ENCODE measurements at regions not wholly inside any gene's neighbourhood (a gene's known extent, or its start where the extent isn't known, plus 50 kb on each side); places are given as distances from the start of the nearest gene placed in this dataset.
"Not testable (repeated sequence)": the region's sequence is repeated elsewhere in the genome, so short reads cannot be mapped to it uniquely, and the experiment has no call there.

DNA sequence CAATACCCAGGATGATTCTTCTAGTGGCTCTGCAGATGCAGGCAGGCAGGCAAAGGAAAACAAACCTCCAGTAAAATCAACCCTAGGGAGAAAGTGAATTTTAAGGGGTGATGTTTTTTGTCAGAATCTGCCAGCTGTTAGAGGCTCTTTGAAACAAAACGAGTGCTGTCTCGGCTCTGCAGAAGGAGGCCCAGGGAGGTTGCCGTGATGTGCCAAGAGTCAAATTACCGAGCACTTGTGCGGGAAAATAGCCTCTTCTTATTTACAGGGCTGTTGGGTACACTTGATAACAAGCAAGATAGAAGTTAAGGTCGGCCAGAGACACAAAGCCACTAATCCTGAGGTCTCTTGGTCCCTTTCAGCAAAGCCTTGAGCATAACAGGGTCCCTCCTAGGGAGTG lies 68.9 kb upstream of the EEF2KMT start:
- TF ChIP-seq, protein P1, sequence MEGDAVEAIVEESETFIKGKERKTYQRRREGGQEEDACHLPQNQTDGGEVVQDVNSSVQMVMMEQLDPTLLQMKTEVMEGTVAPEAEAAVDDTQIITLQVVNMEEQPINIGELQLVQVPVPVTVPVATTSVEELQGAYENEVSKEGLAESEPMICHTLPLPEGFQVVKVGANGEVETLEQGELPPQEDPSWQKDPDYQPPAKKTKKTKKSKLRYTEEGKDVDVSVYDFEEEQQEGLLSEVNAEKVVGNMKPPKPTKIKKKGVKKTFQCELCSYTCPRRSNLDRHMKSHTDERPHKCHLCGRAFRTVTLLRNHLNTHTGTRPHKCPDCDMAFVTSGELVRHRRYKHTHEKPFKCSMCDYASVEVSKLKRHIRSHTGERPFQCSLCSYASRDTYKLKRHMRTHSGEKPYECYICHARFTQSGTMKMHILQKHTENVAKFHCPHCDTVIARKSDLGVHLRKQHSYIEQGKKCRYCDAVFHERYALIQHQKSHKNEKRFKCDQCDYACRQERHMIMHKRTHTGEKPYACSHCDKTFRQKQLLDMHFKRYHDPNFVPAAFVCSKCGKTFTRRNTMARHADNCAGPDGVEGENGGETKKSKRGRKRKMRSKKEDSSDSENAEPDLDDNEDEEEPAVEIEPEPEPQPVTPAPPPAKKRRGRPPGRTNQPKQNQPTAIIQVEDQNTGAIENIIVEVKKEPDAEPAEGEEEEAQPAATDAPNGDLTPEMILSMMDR (IDR thresholded peaks at IDR 0.05; ENCODE audit: low read depth, low read length, poor library complexity, severe bottlenecking) = no peak
- TF ChIP-seq EZH2phosphoT487 (IDR thresholded peaks at IDR 0.05; ENCODE audit: borderline replicate concordance, low read length) = no peak
- no peaks in the 10 kb centered on the region for H3K4me1 ChIP-seq (ENCODE audit: control insufficient read depth, low read length)
- no peak overlapping the region for H3K4me2 ChIP-seq (ENCODE audit: low read length)
- no peaks in the 10 kb centered on the region for H3K9me3 ChIP-seq (ENCODE audit: control insufficient read depth, insufficient read depth, low read length)
- no peaks in the 10 kb centered on the region for H3K36me3 ChIP-seq (ENCODE audit: control insufficient read depth, low read length)
- no peaks in the 10 kb centered on the region for H4K20me1 ChIP-seq (ENCODE audit: control insufficient read depth, insufficient read depth, low read depth, low read length)
- H3K9me2 ChIP-seq (replicated peaks; ENCODE audit: control insufficient read depth, low read length) = no peaks in the 10 kb centered on the region
- no peak overlapping the region for H3K4me3 ChIP-seq (ENCODE audit: low read length)
- no peaks in the 10 kb centered on the region for H3K27me3 ChIP-seq (ENCODE audit: control insufficient read depth, low read length)
- no peaks in the 10 kb centered on the region for H3F3A ChIP-seq (ENCODE audit: control insufficient read depth, insufficient read depth)
- no peaks in the 10 kb centered on the region for H3K79me2 ChIP-seq (ENCODE audit: control insufficient read depth, low read length)
- no peak overlapping the region for H3K27ac ChIP-seq (ENCODE audit: low read depth, low read length)

DNA sequence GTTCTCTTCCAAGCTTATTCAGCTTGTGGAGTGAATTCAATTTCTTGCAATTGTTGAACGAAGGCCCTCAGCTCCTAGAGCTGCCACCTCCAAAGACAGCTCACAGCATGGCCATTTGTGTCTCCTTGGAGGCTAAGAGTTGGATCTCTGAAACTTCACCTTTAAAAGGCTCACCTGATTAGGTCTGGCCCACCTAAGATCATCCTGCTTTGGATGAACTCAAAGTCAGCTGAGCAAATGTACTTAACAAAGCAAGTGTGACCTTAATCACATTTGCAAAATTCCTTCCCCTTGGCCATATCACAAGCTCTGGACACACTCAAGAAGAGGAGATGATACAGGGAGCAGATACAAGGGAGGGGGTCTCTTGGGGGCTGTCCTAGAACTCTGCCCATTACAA lies 67.8 kb upstream of the EEF2KMT start:
- H4K20me1 ChIP-seq (ENCODE audit: control insufficient read depth, insufficient read depth, low read depth, low read length); H3K27ac ChIP-seq (ENCODE audit: low read depth, low read length); H3K4me3 ChIP-seq (ENCODE audit: low read length); H3K79me2 ChIP-seq (ENCODE audit: control insufficient read depth, low read length); H3K4me1 ChIP-seq (ENCODE audit: control insufficient read depth, low read length); H3K9me3 ChIP-seq (ENCODE audit: control insufficient read depth, insufficient read depth, low read length); H3F3A ChIP-seq (ENCODE audit: control insufficient read depth, insufficient read depth); H3K36me3 ChIP-seq (ENCODE audit: control insufficient read depth, low read length); H3K27me3 ChIP-seq (ENCODE audit: control insufficient read depth, low read length); H3K9me2 ChIP-seq (replicated peaks; ENCODE audit: control insufficient read depth, low read length); H3K4me2 ChIP-seq (ENCODE audit: low read length): not testable (repeated sequence)

DNA sequence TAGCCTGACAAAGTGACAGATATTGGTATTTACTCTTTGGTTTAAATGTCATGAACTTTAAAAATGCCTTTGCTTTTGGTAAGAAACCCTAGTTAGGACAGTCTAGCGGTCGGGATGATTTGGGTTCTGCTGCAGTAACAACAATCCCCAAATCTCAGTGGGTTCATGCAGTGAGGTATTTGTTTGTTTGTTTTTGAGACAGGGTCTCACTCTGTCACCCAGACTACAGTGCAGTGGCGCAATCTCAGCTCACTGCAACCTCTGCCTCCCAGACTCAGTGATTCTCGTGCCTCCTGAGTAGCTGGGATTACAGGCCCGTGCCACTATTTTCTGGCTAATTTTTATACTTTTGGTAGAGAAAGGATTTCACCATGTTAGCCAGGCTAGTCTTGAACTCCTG lies 65.2 kb upstream of the EEF2KMT start:
- not testable (repeated sequence) for H3K4me1 ChIP-seq (ENCODE audit: control insufficient read depth, low read length); H3K27me3 ChIP-seq (ENCODE audit: control insufficient read depth, low read length); H3K27ac ChIP-seq (ENCODE audit: low read depth, low read length); H3F3A ChIP-seq (ENCODE audit: control insufficient read depth, insufficient read depth); H3K79me2 ChIP-seq (ENCODE audit: control insufficient read depth, low read length); H3K36me3 ChIP-seq (ENCODE audit: control insufficient read depth, low read length); H3K4me2 ChIP-seq (ENCODE audit: low read length); H3K9me2 ChIP-seq (replicated peaks; ENCODE audit: control insufficient read depth, low read length); H4K20me1 ChIP-seq (ENCODE audit: control insufficient read depth, insufficient read depth, low read depth, low read length); H3K9me3 ChIP-seq (ENCODE audit: control insufficient read depth, insufficient read depth, low read length); H3K4me3 ChIP-seq (ENCODE audit: low read length)

DNA sequence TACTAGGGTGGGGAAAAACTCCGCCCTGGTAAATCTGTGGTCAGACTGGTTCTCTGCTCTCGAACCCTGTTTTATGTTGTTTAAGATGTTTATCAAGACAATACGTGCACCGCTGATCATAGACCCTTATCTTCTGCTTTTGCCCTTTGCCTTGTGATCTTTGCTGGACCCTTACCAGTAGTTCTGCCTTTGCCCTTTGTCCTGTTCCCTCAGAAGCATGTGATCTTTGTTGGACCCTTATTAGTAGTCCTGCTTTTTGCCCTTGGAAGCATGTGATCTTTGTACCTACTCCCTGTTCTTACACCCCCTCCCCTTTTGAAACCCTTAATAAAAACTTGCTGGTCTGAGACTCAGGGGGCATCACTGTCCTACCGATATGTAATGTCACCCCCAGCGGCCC lies 64.3 kb upstream of the EEF2KMT start:
- H3F3A ChIP-seq (ENCODE audit: control insufficient read depth, insufficient read depth); H4K20me1 ChIP-seq (ENCODE audit: control insufficient read depth, insufficient read depth, low read depth, low read length); H3K4me1 ChIP-seq (ENCODE audit: control insufficient read depth, low read length); H3K4me2 ChIP-seq (ENCODE audit: low read length); H3K36me3 ChIP-seq (ENCODE audit: control insufficient read depth, low read length); H3K79me2 ChIP-seq (ENCODE audit: control insufficient read depth, low read length); H3K27ac ChIP-seq (ENCODE audit: low read depth, low read length); H3K9me2 ChIP-seq (replicated peaks; ENCODE audit: control insufficient read depth, low read length); H3K9me3 ChIP-seq (ENCODE audit: control insufficient read depth, insufficient read depth, low read length); H3K4me3 ChIP-seq (ENCODE audit: low read length); H3K27me3 ChIP-seq (ENCODE audit: control insufficient read depth, low read length): not testable (repeated sequence)

DNA sequence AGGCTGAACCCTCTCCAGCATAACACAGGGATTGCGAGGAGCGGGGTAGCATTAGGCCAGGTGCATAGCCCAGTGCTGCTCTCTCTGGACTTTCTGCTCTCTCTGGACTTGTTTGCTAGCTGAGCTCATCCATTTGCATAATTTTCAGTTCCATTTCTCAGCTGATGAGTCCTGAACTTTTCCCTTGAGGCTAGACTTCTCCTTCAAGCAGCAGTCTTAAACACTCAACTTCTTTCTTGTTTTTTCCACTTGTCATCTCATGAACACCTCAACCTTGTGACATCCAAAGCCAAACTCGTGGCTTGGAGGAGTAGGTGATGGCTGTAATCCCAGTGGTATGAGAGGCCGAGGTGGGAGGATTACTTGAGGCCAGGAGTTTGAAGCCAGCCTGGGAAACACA lies 62.4 kb upstream of the EEF2KMT start:
- H3K9me3 ChIP-seq (ENCODE audit: control insufficient read depth, insufficient read depth, low read length); H3K4me3 ChIP-seq (ENCODE audit: low read length); H3K4me1 ChIP-seq (ENCODE audit: control insufficient read depth, low read length); H3K79me2 ChIP-seq (ENCODE audit: control insufficient read depth, low read length); H4K20me1 ChIP-seq (ENCODE audit: control insufficient read depth, insufficient read depth, low read depth, low read length); H3K27ac ChIP-seq (ENCODE audit: low read depth, low read length); H3F3A ChIP-seq (ENCODE audit: control insufficient read depth, insufficient read depth); H3K9me2 ChIP-seq (replicated peaks; ENCODE audit: control insufficient read depth, low read length); H3K36me3 ChIP-seq (ENCODE audit: control insufficient read depth, low read length); H3K27me3 ChIP-seq (ENCODE audit: control insufficient read depth, low read length); H3K4me2 ChIP-seq (ENCODE audit: low read length): not testable (repeated sequence)

DNA sequence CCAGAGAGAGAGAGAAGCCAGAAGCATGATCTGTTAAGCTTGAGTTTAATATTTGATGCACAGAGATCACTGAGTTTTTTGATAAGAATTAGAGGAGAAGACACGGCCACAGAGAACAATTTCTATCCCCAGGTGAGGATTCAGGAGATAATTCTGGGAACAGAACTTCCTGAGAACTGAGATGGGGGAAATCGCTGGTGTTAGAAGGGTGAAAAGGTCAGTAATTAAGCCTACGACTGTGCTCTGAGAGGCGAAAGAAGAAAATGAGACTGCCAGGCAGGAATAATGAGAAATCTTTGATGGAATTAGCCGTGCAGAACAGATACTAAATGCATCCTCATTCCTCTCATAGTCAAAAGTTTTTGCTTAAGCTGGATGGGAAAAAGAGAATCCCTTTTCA lies 61.9 kb upstream of the EEF2KMT start:
- not testable (repeated sequence) for H3K36me3 ChIP-seq (ENCODE audit: control insufficient read depth, low read length); H3K79me2 ChIP-seq (ENCODE audit: control insufficient read depth, low read length); H3K4me2 ChIP-seq (ENCODE audit: low read length); H3K9me2 ChIP-seq (replicated peaks; ENCODE audit: control insufficient read depth, low read length); H3K4me3 ChIP-seq (ENCODE audit: low read length); H3K27ac ChIP-seq (ENCODE audit: low read depth, low read length); H3K4me1 ChIP-seq (ENCODE audit: control insufficient read depth, low read length); H3K27me3 ChIP-seq (ENCODE audit: control insufficient read depth, low read length); H3K9me3 ChIP-seq (ENCODE audit: control insufficient read depth, insufficient read depth, low read length); H3F3A ChIP-seq (ENCODE audit: control insufficient read depth, insufficient read depth); H4K20me1 ChIP-seq (ENCODE audit: control insufficient read depth, insufficient read depth, low read depth, low read length)
